ENCODE measurements at regions not wholly inside any gene's neighbourhood (a gene's known extent, or its start where the extent isn't known, plus 50 kb on each side); places are given as distances from the start of the nearest gene placed in this dataset.

DNA sequence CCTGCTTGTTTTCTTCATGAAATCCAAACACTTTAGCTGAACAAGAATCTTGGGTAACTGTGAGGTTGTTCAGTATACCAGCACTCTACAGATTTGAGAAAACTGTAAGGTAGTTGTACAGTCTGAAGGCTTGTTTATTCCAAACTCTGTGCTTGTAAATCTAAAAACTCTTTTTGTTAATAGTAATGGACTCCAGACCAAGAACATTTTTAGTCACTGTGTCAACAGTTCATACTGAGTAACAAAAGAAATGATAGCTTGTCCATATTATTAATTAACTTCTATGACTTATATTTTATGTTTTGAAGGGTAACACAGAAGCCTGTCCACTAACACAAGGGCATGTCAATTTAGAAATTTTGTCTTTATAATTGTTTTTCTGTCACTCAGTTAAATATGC is 72.2 kb upstream of the KYNU start (continued):
- TF ChIP-seq, protein P1, sequence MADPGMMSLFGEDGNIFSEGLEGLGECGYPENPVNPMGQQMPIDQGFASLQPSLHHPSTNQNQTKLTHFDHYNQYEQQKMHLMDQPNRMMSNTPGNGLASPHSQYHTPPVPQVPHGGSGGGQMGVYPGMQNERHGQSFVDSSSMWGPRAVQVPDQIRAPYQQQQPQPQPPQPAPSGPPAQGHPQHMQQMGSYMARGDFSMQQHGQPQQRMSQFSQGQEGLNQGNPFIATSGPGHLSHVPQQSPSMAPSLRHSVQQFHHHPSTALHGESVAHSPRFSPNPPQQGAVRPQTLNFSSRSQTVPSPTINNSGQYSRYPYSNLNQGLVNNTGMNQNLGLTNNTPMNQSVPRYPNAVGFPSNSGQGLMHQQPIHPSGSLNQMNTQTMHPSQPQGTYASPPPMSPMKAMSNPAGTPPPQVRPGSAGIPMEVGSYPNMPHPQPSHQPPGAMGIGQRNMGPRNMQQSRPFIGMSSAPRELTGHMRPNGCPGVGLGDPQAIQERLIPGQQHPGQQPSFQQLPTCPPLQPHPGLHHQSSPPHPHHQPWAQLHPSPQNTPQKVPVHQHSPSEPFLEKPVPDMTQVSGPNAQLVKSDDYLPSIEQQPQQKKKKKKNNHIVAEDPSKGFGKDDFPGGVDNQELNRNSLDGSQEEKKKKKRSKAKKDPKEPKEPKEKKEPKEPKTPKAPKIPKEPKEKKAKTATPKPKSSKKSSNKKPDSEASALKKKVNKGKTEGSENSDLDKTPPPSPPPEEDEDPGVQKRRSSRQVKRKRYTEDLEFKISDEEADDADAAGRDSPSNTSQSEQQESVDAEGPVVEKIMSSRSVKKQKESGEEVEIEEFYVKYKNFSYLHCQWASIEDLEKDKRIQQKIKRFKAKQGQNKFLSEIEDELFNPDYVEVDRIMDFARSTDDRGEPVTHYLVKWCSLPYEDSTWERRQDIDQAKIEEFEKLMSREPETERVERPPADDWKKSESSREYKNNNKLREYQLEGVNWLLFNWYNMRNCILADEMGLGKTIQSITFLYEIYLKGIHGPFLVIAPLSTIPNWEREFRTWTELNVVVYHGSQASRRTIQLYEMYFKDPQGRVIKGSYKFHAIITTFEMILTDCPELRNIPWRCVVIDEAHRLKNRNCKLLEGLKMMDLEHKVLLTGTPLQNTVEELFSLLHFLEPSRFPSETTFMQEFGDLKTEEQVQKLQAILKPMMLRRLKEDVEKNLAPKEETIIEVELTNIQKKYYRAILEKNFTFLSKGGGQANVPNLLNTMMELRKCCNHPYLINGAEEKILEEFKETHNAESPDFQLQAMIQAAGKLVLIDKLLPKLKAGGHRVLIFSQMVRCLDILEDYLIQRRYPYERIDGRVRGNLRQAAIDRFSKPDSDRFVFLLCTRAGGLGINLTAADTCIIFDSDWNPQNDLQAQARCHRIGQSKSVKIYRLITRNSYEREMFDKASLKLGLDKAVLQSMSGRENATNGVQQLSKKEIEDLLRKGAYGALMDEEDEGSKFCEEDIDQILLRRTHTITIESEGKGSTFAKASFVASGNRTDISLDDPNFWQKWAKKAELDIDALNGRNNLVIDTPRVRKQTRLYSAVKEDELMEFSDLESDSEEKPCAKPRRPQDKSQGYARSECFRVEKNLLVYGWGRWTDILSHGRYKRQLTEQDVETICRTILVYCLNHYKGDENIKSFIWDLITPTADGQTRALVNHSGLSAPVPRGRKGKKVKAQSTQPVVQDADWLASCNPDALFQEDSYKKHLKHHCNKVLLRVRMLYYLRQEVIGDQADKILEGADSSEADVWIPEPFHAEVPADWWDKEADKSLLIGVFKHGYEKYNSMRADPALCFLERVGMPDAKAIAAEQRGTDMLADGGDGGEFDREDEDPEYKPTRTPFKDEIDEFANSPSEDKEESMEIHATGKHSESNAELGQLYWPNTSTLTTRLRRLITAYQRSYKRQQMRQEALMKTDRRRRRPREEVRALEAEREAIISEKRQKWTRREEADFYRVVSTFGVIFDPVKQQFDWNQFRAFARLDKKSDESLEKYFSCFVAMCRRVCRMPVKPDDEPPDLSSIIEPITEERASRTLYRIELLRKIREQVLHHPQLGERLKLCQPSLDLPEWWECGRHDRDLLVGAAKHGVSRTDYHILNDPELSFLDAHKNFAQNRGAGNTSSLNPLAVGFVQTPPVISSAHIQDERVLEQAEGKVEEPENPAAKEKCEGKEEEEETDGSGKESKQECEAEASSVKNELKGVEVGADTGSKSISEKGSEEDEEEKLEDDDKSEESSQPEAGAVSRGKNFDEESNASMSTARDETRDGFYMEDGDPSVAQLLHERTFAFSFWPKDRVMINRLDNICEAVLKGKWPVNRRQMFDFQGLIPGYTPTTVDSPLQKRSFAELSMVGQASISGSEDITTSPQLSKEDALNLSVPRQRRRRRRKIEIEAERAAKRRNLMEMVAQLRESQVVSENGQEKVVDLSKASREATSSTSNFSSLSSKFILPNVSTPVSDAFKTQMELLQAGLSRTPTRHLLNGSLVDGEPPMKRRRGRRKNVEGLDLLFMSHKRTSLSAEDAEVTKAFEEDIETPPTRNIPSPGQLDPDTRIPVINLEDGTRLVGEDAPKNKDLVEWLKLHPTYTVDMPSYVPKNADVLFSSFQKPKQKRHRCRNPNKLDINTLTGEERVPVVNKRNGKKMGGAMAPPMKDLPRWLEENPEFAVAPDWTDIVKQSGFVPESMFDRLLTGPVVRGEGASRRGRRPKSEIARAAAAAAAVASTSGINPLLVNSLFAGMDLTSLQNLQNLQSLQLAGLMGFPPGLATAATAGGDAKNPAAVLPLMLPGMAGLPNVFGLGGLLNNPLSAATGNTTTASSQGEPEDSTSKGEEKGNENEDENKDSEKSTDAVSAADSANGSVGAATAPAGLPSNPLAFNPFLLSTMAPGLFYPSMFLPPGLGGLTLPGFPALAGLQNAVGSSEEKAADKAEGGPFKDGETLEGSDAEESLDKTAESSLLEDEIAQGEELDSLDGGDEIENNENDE (IDR thresholded peaks at IDR 0.05; ENCODE audit: insufficient replicate concordance, low read length), result no peak
- TF ChIP-seq SIRT6 (IDR thresholded peaks at IDR 0.05; ENCODE audit: low read length) (no peak), BACH1 (IDR thresholded peaks at IDR 0.05; ENCODE audit: low read length) (no peak)

All from H1 (cell line).